SK-N-SH treated with all-trans-retinoic acid at 6 μM for 48 hours (cell line): ENCODE measurements at regions not wholly inside any gene's neighbourhood (a gene's known extent, or its start where the extent isn't known, plus 50 kb on each side); places are given as distances from the start of the nearest gene placed in this dataset.

Experiments
- ATAC-seq: fragments of 200-7000 bp; cut with Tn5 transposase; 3 replicates; pipeline ENCODE4 v1.9.1; 2020; ENCODE audit warnings: mild to moderate bottlenecking, moderate library complexity
- ARNTL ChIP-seq: fragments of 450-650 bp; formaldehyde crosslinking; IDR thresholded peaks from 2 replicates; pipeline ENCODE4 v1.5.0; 2020; ENCODE audit warnings: low read depth, mild to moderate bottlenecking, moderate library complexity, borderline replicate concordance
- BACH2 ChIP-seq: fragments of 250-450 bp; sonication (Bioruptor Pico); IDR thresholded peaks from 2 replicates; pipeline ENCODE4 v1.9.0; 2021; ENCODE audit warnings: mild to moderate bottlenecking, borderline replicate concordance
- CREB5 ChIP-seq: fragments of 250-450 bp; sonication (Bioruptor Pico); IDR thresholded peaks from 2 replicates; pipeline ENCODE4 v1.5.1; 2020; ENCODE audit warnings: low read depth, mild to moderate bottlenecking, moderate library complexity
- CSDC2 ChIP-seq: fragments of 250-450 bp; sonication (Bioruptor Pico); IDR thresholded peaks from 2 replicates; pipeline ENCODE4 v1.5.0; 2020; ENCODE audit warnings: mild to moderate bottlenecking, moderate library complexity
- ESRRG ChIP-seq: fragments of 250-450 bp; sonication (Bioruptor Pico); IDR thresholded peaks from 2 replicates; pipeline ENCODE4 v1.6.1; 2021; ENCODE audit warnings: mild to moderate bottlenecking
- GLIS3 ChIP-seq: fragments of 250-450 bp; sonication (Bioruptor Pico); IDR thresholded peaks from 2 replicates; pipeline ENCODE4 v1.5.0; 2020; ENCODE audit warnings: mild to moderate bottlenecking, moderate library complexity
- OSR1 ChIP-seq: fragments of 250-450 bp; sonication (Bioruptor Pico); IDR thresholded peaks from 2 replicates; pipeline ENCODE4 v1.8.0; 2022; ENCODE audit warnings: moderate library complexity, mild to moderate bottlenecking, inconsistent platforms
- POU6F1 ChIP-seq: fragments of 250-450 bp; sonication (Bioruptor Pico); IDR thresholded peaks from 2 replicates; pipeline ENCODE4 v1.8.0; 2021; ENCODE audit warnings: low read depth, mild to moderate bottlenecking, moderate library complexity, borderline replicate concordance
- SNAI2 ChIP-seq: fragments of 250-450 bp; sonication (Bioruptor Pico); IDR thresholded peaks from 2 replicates; pipeline ENCODE4 v1.5.0; 2020; ENCODE audit warnings: mild to moderate bottlenecking, moderate library complexity
- TCF4 ChIP-seq: fragments of 250-450 bp; sonication (Bioruptor Pico); IDR thresholded peaks from 2 replicates; pipeline ENCODE4 v1.8.0; 2021; ENCODE audit warnings: mild to moderate bottlenecking, moderate library complexity, borderline replicate concordance
- TOX ChIP-seq: fragments of 250-450 bp; sonication (Bioruptor Pico); IDR thresholded peaks from 2 replicates; pipeline ENCODE4 v1.8.0; 2021; ENCODE audit warnings: mild to moderate bottlenecking, moderate library complexity, borderline replicate concordance
- TSHZ2 ChIP-seq: fragments of 250-450 bp; sonication (Bioruptor Pico); IDR thresholded peaks from 2 replicates; pipeline ENCODE4 v1.5.0; 2020; ENCODE audit warnings: mild to moderate bottlenecking, moderate library complexity
- ZC3H10 ChIP-seq: fragments of 250-450 bp; sonication (Bioruptor Pico); IDR thresholded peaks from 2 replicates; pipeline ENCODE4 v1.5.1; 2021; ENCODE audit warnings: mild to moderate bottlenecking, moderate library complexity
- ZFP3 ChIP-seq: fragments of 250-450 bp; sonication (Bioruptor Pico); IDR thresholded peaks from 2 replicates; pipeline ENCODE4 v1.5.0; 2020; ENCODE audit warnings: mild to moderate bottlenecking, moderate library complexity
- ZNF565 ChIP-seq: fragments of 450-650 bp; formaldehyde crosslinking; conservative IDR thresholded peaks from 2 replicates; pipeline ENCODE4 v1.5.0; 2020; ENCODE audit warnings: low read depth, mild to moderate bottlenecking, moderate library complexity
- ZNF70 ChIP-seq: fragments of 450-650 bp; formaldehyde crosslinking; IDR thresholded peaks from 2 replicates; pipeline ENCODE4 v1.5.0; 2020; ENCODE audit warnings: mild to moderate bottlenecking, moderate library complexity
- ZNF8 ChIP-seq: fragments of 450-650 bp; formaldehyde crosslinking; IDR thresholded peaks from 2 replicates; pipeline ENCODE4 v1.5.0; 2020; ENCODE audit warnings: mild to moderate bottlenecking, moderate library complexity

GRCh38 chr12:73769337-73769736, 768.3 kb upstream of the ATXN7L3B start:
- TF ChIP-seq CSDC2 (no peak), ZNF70 (CRISPR knock-in tag) (no peak), OSR1 (CRISPR knock-in tag) (no peak), POU6F1 (CRISPR knock-in tag) (no peak), CREB5 (CRISPR knock-in tag) (no peak), ESRRG (CRISPR knock-in tag) (no peak)

GRCh38 chr12:73798523-73798922, 739.1 kb upstream of the ATXN7L3B start:
- no peak for TF ChIP-seq ARNTL (CRISPR knock-in tag)
- ATAC-seq = no peak

More at GRCh38 chr12:73769337-73769736, 768.3 kb upstream of the ATXN7L3B start:
- ATAC-seq = no peak

GRCh38 chr12:73815072-73815645, 722.5 kb upstream of the ATXN7L3B start:
- no peak for ATAC-seq

More at GRCh38 chr12:73815072-73815645, 722.5 kb upstream of the ATXN7L3B start:
- TF ChIP-seq POU6F1 (CRISPR knock-in tag) (no peak), ARNTL (CRISPR knock-in tag) (no peak), TSHZ2 (CRISPR knock-in tag) (no peak), SNAI2 (CRISPR knock-in tag) (no peak), BACH2 (CRISPR knock-in tag) (no peak), ZNF565 (CRISPR knock-in tag) (no peak), ZFP3 (CRISPR knock-in tag) (no peak), TOX (CRISPR knock-in tag) (no peak), CREB5 (CRISPR knock-in tag) (no peak), OSR1 (CRISPR knock-in tag) (no peak), ZC3H10 (CRISPR knock-in tag) (no peak), ZNF8 (CRISPR knock-in tag) (no peak), ESRRG (CRISPR knock-in tag) (no peak), TCF4 (no peak), GLIS3 (CRISPR knock-in tag) (no peak)
